Lower leg skin (tissue), 4 donors: ENCODE measurements at regions not wholly inside any gene's neighbourhood (a gene's known extent, or its start where the extent isn't known, plus 50 kb on each side); places are given as distances from the start of the nearest gene placed in this dataset.
"Not testable (repeated sequence)": the region's sequence is repeated elsewhere in the genome, so short reads cannot be mapped to it uniquely, and the experiment has no call there.

Experiments
- DNase-seq, 2 donors: peaks; one replicate each; pipeline ENCODE4 v3.0.0-alpha.2; 2019; ENCODE audit warnings: low spot score in 2 of 2
- H3K4me3 ChIP-seq: fragments of 200-600 bp; sonication (generic); 2 replicates; pipeline ENCODE4 v1.5.1; 2017; ENCODE audit warnings: mild to moderate bottlenecking, low read depth; ENCODE audit not compliant: poor library complexity, severe bottlenecking
- POLR2A ChIP-seq, 2 donors: fragments of 450-650 bp; IDR thresholded peaks; one replicate each; pipeline ENCODE4 v1.6.1; 2016 to 2017; ENCODE audit warnings: antibody characterized with exemption in 2 of 2, mild to moderate bottlenecking in 1 of 2, moderate library complexity in 1 of 2
- WGBS, 2 donors: methylation state at CpG; one replicate each; pipeline ENCODE4 v1.1.5; 2018; 5-methylcytosine and 5-hydroxymethylcytosine counted together
- intact Hi-C: fragments of 100-400 bp; cut with DNase I; formaldehyde crosslinking; loops from one replicate; pipeline ENCODE4 v1.15.0; 2023; ENCODE audit warnings: low total_unique reads
- TF ChIP-seq, protein P1 (sequence below), 3 donors: fragments of 450-650 bp; IDR thresholded peaks; one replicate each; pipeline ENCODE4 v1.5.1; 2016; ENCODE audit warnings: antibody characterized with exemption in 3 of 3, mild to moderate bottlenecking in 3 of 3, moderate library complexity in 2 of 3

DNA sequence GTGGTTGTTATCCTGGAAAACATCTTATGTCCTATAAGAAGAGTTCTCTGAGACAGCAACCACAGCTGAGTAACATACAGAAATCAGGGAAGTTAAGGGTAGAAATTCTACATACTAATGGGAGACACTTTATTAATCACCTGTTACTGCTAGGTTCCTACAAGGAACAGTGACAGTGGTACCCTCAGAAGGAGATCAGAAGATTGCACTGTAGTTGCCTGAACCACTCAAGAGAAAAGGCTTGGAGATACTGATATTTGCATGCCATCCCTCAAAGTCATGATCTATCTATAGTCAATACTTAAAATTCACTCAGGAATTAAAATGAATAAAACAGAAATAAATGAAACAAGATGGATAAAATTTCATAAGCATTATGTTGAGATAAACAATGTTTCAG lies 136.0 kb downstream of the LMLN start:
- no peak overlapping the region for H3K4me3 ChIP-seq
- DNase-seq = no peak
- intact Hi-C loops = no loop called here
- TF ChIP-seq, protein P1, sequence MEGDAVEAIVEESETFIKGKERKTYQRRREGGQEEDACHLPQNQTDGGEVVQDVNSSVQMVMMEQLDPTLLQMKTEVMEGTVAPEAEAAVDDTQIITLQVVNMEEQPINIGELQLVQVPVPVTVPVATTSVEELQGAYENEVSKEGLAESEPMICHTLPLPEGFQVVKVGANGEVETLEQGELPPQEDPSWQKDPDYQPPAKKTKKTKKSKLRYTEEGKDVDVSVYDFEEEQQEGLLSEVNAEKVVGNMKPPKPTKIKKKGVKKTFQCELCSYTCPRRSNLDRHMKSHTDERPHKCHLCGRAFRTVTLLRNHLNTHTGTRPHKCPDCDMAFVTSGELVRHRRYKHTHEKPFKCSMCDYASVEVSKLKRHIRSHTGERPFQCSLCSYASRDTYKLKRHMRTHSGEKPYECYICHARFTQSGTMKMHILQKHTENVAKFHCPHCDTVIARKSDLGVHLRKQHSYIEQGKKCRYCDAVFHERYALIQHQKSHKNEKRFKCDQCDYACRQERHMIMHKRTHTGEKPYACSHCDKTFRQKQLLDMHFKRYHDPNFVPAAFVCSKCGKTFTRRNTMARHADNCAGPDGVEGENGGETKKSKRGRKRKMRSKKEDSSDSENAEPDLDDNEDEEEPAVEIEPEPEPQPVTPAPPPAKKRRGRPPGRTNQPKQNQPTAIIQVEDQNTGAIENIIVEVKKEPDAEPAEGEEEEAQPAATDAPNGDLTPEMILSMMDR (IDR thresholded peaks at IDR 0.05) = no peak
- no peak for TF ChIP-seq POLR2A (IDR thresholded peaks at IDR 0.05)

- DNase-seq = no peak
- WGBS, 2 donors = 83 to 85% methylated on average over 7 of the region's 7 CpGs
- no peak overlapping the region for H3K4me3 ChIP-seq
- intact Hi-C loops = no loop called here
- TF ChIP-seq, protein P1 (IDR thresholded peaks at IDR 0.05) = no peak
- no peak for TF ChIP-seq POLR2A (IDR thresholded peaks at IDR 0.05)
These were observed 137.0 kb downstream of the LMLN start for GRCh38 chr3:198097048-198097447.

- H3K4me3 ChIP-seq, intact Hi-C loops, DNase-seq: not testable (repeated sequence)
- 41 to 76% methylated on average over 9 of the region's 9 CpGs for WGBS, 2 donors
These were observed 138.7 kb downstream of the LMLN start for GRCh38 chr3:198098661-198099081.

DNA sequence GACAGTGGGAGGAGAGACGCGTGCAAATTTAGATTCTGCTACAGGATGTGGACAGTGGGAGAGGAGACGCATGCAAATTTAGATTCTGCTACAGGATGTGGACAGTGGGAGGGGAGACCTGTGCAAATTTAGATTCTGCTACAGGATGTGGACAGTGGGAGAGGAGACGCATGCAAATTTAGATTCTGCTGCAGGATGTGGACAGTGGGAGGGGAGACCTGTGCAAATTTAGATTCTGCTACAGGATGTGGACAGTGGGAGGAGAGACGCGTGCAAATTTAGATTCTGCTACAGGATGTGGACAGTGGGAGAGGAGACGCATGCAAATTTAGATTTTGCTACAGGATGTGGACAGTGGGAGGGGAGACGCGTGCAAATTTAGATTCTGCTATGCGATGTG lies 143.1 kb downstream of the LMLN start:
- intact Hi-C loops, DNase-seq, H3K4me3 ChIP-seq: not testable (repeated sequence)
- 65 to 69% methylated on average over 9 of the region's 10 CpGs for WGBS, 2 donors

DNA sequence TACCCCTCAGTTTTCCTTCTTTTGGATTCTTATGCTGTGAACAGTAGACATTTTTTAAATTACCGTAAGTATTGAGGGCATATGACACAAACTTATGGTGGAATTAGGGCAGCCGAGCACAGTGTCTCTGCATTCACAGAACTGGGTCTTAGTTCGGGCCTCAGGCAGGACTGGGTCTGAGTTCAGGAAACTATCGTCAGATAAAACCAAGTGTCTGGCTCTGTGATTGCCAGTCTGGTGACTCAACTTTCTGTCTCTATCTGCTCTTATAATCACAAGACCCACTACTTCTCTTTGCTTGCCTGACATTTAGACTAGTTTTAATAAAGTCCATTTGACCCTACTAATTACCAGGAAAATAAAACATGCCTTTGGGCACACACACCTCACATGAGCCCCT lies 146.2 kb downstream of the LMLN start:
- DNase-seq = no peak
- TF ChIP-seq, protein P1 (IDR thresholded peaks at IDR 0.05) = no peak
- no peak for TF ChIP-seq POLR2A (IDR thresholded peaks at IDR 0.05)
- 84 to 93% methylated on average over 4 of the region's 4 CpGs for WGBS, 2 donors
- H3K4me3 ChIP-seq = no peak overlapping the region
- intact Hi-C loops = no loop called here

DNA sequence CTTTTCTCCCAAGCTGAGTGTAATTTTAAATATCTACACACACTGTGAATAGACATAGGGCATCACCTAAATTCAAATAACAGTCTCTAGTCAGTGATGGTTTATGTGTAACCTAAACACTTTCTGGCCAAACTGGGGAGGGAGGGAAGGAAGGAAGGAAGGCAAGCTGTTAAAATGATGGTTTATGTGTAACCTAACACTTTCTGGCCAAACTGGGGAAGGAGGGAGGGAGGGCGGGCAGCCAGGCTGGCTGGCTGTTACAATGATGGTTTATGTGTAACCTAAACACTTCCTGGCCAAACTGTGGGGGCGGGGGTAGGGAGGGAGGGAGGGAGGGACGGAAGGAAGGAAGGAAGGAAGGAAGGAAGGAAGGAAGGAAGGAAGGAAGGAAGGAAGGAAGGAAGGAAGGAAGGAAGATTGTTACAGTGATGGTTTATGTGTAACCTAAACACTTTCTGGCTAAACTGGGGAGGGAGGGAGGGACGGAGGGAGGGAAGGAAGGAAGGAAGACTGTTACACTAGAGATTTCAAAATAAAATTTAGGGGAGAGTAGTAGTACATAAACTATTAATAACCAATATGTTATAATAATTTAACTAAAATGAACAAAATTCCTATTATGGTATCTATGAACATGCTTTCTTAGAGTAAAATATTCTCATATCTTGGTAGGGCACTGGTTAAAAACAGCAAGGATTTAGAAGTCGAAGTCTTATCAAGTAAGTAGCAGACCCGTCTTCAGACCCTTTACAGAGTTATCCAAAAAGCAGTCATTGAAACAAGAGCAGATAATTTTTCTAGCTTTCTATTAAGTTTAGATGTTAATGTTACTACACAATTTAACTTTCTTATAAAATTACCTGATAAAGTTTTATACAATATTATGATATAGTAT lies 148.1 kb downstream of the LMLN start:
- no peak overlapping the region for H3K4me3 ChIP-seq
- WGBS, 2 donors = 31 to 39% methylated on average over 5 to 6 of the region's 6 CpGs
- intact Hi-C loops = no loop called here
- DNase-seq = no peak
- TF ChIP-seq, protein P1 (IDR thresholded peaks at IDR 0.05) = no peak
- TF ChIP-seq POLR2A (IDR thresholded peaks at IDR 0.05) = no peak

DNA sequence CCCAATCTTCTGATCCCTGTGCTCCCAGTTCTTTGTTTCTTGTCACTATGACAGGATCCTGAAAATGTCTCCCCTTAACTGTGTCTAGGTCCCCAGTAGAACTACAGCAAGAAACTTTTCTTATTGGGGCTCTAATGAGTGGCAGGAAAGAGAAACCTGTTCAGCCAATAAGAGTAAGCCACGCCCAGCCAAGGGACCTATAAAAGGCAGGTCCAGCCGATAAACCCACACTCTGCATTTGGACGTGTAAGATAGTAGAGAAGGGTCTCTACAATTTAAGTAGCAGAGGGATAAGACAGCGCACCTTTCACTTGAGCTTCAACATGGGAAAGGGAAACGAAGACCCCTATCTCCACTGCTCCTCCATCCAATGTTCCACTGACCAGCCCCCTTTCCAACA lies 149.9 kb downstream of the LMLN start:
- intact Hi-C loops = no loop called here
- TF ChIP-seq, protein P1 (IDR thresholded peaks at IDR 0.05) = no peak
- TF ChIP-seq POLR2A (IDR thresholded peaks at IDR 0.05) = no peak
- no peak overlapping the region for H3K4me3 ChIP-seq
- WGBS, 2 donors = 83 to 84% methylated on average over 5 of the region's 5 CpGs
- DNase-seq = no peak
